ENCODE measurements at regions not wholly inside any gene's neighbourhood (a gene's known extent, or its start where the extent isn't known, plus 50 kb on each side); places are given as distances from the start of the nearest gene placed in this dataset.

DNA sequence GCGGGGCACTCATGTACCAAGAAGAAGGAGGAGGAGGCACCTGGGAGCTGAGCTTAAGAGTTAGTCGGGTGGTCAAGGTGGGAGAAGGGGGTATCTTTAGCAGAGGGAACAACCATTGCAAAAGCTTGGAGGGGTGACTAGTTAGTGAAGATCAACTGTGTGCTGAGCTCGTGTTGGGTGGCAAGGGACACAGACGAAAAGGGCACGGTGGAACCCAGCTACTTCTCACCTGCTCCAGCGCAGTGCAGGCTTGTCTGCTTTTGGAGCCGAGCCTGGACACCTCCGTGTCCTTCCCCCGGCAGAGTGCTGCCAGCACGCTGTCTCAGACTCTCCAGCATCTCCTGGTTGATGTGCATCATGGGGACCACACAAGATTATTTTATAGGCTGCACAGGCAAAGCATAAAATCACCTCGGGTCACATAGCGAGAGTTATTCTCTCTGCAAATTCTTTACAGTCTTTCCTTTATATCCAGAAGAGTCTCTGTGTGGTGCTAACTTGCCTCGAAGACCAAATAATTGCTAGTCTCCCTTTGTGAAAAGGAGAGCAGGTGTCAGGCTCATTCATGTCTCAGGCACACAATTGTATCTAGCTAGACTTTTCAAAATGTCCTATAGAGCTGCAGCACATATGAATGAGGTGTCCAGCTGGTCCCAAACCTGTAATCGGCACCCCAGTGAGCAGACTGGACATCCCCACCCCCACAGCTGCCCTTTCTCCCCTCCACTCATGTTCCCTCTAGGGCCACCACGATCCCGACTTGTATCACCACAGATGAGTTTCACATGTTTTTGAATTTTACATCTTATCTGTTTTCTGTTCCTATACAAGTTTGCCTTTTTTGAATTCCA lies 123.4 kb downstream of the CEBPB start:
- no peak for DNase-seq (ENCODE audit: low read depth)

- DNase-seq (ENCODE audit: low read depth) = no peak
These were observed 124.2 kb downstream of the CEBPB start for GRCh38 chr20:50314678-50315335.

GRCh38 chr20:50315586-50316551 lies 125.2 kb downstream of the CEBPB start:
- no peak for DNase-seq (ENCODE audit: low read depth)

DNA sequence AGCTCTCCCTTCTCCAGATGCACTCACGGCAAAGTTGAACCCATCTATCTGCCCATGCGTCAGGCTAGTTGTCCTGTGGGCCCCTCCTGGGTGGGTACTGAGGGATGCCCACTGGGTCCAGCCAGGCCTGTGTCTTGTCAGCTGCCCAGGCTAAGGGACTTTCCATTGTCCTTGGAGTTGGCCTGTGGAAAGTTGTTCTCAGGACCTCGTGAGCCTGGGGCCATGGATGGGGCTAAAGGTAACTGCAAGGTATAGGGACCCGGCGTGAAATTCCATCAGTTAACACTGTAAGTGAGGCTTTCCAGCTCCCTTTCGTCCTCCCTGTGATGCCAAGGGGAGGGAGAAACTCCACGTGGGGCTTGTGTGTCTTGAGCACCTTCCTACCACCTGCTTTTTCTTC lies 126.5 kb downstream of the CEBPB start:
- DNase-seq (ENCODE audit: low read depth) = no peak

DNA sequence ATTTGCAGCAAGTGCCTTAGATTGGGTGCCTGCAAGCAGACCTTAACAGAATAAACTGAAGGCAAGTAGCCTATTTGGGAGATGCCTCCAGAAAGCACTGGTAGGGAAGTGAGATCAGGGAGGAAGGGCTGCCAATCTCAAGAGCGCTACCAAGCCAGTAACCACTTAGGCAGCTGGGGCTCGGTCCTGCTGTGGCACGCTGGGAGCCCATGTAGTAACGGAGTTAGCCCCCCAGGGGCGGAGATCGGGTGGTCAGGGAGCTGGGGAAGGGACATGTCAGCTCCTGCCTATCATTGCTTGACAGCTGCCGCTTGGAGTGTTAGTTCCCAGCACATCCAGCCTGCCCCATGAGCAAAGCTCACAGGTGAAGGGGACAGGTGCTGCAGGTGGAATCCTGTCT lies 127.0 kb downstream of the CEBPB start:
- DNase-seq (ENCODE audit: low read depth) = no peak

DNA sequence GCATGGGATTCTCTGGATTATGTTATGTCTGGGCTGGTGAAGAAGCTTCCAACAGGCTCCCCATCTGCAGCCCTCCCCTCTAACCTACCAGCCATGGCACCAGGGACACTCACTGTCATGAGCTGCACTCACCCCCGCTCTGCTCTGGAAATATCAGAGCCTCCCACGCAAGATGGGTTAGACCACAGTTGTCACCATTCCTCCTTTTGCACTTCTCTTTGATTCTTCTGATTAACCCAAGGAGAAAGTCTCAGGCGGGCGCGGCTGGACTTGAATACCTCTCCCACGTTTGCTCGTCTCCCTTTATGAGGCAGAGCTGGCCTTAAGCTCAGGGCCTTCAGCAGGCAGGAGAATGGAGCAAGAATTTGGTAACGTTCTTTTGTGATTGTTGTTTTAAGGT lies 128.1 kb downstream of the CEBPB start:
- no peak for DNase-seq (ENCODE audit: low read depth)

- DNase-seq (ENCODE audit: low read depth) = no peak
These were observed 129.6 kb downstream of the CEBPB start for GRCh38 chr20:50320005-50320900.

DNA sequence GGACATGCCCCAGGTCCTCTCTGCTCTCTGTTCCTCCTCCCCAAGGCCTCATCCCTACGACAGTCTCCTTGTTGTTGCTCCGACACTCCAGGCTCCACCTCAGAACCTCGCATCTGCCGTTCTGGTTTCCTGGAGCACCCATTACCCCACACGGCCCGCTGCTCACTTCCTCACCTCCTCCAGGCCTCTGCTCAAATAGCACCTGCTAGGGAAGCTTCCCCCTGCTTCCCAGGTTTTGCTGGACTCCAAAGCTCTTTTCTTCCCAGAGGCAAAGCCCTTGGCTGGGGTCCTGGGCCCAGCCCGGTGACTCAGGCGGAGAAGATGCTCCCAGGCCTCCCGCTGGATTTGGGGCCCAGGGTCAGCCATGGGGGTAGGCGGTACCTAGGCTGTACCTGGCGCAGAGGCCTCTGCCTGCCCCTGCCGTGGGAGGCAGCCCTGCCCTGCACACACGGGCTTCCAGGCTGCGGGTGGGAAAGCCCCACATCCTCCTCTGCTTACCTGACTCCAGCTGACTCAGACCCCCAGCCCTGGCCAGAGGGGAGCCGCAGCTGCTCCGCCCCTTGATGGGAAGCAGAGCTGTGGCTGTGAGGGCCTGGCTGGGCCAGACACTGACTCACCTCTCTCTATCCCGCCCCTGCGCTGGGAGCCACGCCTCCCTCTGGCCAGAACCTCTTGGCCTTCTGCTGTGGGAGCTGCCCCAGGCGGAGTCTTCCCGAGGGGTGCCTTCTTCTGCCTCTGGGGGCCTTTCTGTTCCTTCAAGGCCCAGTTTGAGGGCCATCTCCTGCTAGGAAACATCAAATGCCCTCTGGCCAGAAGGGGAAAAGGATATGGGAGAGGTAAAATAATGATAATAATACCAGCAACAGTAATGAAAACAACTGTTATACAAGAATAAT lies 130.5 kb downstream of the CEBPB start:
- no peak for DNase-seq (ENCODE audit: low read depth)

DNA sequence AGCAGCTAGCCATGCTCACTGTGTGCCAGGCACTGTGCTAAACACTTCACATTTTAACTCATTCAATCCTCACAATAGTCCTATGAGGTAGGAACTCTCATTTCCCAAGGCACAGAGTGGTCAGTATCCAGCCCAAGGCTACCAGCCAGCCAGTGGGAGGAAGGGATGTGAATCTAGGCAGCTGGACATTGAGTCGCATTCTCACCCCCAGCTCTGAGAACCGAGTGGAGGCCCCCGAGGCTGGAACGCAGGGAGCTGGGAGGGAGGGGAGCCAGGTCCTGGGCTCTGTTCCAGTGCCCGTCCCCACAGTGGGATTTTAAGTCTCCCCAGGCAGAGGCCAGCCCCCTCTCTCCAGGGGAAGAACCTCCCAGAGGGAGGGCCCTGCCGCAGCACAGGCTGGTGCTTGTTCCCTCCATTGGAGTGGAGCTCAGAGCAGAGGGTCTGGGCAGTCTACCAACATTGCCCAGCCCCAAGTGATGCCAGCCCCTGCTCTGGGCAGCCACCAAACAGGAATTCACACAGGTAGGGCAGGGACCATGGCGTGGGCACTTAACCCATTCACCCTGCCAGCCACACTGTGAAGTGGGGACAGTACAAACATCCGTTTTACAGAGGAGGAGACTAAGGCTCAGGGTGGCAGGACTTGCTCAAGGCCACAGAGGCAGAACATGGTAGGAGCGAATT lies 131.3 kb downstream of the CEBPB start:
- no peak for DNase-seq (ENCODE audit: low read depth)

GRCh38 chr20:50322703-50323131 lies 132.1 kb downstream of the CEBPB start:
- no peak for DNase-seq (ENCODE audit: low read depth)

DNA sequence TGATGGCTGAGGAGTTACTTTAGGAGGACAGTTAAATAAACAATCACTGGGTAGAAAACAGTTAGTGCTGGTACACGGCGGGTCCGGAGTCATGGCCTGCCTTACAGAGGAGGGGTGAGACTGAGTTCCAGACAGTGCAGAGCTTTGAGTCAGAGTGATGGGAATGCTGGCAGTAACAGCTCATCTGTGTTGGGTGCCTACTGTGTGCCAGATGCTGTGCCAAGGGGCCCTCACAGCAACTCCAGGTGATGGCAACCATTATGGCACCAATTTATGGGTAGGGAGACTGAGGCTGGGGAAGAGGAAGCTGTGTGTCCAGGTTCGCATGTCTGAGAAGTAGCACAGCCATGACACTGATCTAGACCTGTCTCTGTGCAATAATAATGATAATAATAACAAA lies 132.6 kb downstream of the CEBPB start:
- no peak for DNase-seq (ENCODE audit: low read depth)

GRCh38 chr20:50323777-50324775 lies 133.4 kb downstream of the CEBPB start:
- DNase-seq (ENCODE audit: low read depth) = no peak

DNA sequence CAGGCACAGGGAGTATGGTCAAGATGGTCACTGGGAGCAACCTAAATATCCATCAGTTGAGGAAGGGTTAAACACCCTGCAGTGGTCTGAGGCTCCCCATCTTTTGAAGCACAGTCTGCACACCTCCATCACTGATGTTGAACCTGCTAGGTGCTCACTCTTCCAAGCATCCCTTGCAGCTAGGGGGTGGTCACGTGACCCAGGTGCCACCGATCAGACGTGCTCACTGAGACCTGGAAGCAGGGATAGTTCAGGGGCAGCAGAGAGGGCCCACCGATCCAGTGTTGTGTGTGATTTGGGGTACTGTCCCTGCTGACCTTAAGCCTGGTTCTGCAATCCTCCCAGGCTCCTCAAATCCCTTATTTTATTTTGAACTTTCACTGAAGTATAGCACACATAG lies 134.6 kb downstream of the CEBPB start:
- DNase-seq (ENCODE audit: low read depth) = no peak

GRCh38 chr20:50325651-50326050 lies 135.0 kb downstream of the CEBPB start:
- DNase-seq (ENCODE audit: low read depth) = no peak

DNA sequence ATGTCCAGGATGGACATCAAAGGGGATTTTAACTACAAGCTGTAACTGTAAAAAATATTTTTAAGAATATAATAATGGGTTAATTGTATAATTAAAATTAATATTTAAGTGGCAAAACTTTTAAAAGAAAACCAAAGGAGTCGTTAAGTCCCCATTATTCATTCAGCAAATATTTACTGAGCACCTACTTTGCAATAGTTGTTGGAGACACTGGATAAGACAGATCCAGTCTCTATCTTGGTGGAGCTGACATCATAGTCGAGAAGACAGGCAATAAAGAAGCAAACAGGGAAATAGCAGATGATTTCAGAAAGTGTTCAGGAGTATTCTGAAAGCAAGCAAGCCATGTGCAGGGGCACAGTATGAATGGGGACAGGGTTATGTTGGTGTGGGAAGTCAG lies 137.0 kb downstream of the CEBPB start:
- DNase-seq (ENCODE audit: low read depth) = no peak

GRCh38 chr20:50328222-50328979 lies 137.8 kb downstream of the CEBPB start:
- no peak for DNase-seq (ENCODE audit: low read depth)

DNA sequence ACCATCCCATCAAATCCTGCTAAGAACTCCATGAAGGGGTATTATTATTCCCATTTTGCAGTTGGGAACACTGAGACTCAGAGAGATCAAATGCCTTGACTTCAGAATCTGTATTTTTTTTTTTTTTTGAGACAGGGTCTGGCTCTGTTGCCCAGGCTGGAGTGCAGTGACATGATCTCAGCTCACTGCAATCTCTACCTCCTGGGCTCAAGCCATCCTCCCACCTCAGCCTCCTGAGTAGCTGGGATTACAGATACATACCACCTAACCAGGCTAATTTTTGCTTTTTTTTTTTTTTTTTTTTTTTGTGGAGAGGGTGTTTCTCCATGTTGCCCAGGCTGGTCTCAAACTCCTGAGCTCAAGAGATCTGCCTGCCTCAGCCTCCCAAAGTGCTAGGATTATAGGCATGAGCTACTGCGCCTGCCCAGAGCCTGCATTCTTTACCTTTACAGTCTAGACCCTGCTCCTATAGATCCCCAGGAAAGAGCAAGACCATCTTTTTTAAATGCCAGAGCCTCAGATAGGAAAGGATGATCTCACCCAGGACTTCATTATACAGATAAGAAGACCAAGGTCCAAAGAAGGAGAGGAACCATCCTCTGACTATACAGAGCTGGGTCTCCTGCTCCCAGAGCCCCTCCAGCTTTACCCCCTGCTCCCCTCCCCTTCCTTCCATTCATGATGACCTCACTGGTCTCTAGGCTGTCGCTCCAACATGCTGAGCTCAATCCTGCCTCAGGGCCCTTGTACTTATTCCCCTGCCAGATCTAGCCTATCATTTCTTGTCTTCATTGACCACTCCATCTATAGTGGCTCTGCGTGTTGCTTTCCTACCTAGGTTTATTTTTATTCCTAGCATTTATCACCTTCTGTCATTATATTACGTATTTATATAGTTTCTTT lies 138.6 kb downstream of the CEBPB start:
- no peak for DNase-seq (ENCODE audit: low read depth)

All from activated T-helper 1 cell treated with Interleukin-2 at 50 U/mL for 16 hours (primary cell).